GM03348 (cell line): ENCODE measurements at regions not wholly inside any gene's neighbourhood (a gene's known extent, or its start where the extent isn't known, plus 50 kb on each side); places are given as distances from the start of the nearest gene placed in this dataset.

Source experiments
- DNase-seq: peaks from one replicate; pipeline ENCODE4 v3.0.0; 2012; ENCODE audit warnings: low spot score

GRCh38 chr17:77394540-77395295 lies 253.9 kb downstream of the SEC14L1 start:
- DNase-seq = no peak

- no peak for DNase-seq
These were observed 254.8 kb downstream of the SEC14L1 start for GRCh38 chr17:77395501-77396048.

GRCh38 chr17:77396610-77397009 lies 255.8 kb downstream of the SEC14L1 start:
- DNase-seq = peak; percentile 83

GRCh38 chr17:77398274-77398673 lies 257.5 kb downstream of the SEC14L1 start:
- DNase-seq = no peak

- no peak for DNase-seq
These were observed 258.7 kb downstream of the SEC14L1 start for GRCh38 chr17:77399319-77399957.

GRCh38 chr17:77400445-77400870 lies 259.7 kb downstream of the SEC14L1 start:
- peak; percentile 74 for DNase-seq

GRCh38 chr17:77402159-77402731 lies 261.5 kb downstream of the SEC14L1 start:
- DNase-seq = no peak

GRCh38 chr17:77403854-77404253 lies 263.1 kb downstream of the SEC14L1 start:
- no peak for DNase-seq

- peak; percentile 86 for DNase-seq
These were observed 264.2 kb downstream of the SEC14L1 start for GRCh38 chr17:77404812-77405581.

GRCh38 chr17:77405867-77406732 lies 265.3 kb downstream of the SEC14L1 start:
- DNase-seq = no peak

- DNase-seq = no peak
These were observed 266.8 kb downstream of the SEC14L1 start for GRCh38 chr17:77407321-77408277.

GRCh38 chr17:77408284-77408683 lies 267.5 kb downstream of the SEC14L1 start:
- no peak for DNase-seq

- DNase-seq = peak; percentile 87
These were observed 268.8 kb downstream of the SEC14L1 start for GRCh38 chr17:77409282-77410161.

- no peak for DNase-seq
These were observed 269.7 kb downstream of the SEC14L1 start for GRCh38 chr17:77410470-77410869.

GRCh38 chr17:77414811-77415400 lies 274.1 kb downstream of the SEC14L1 start:
- DNase-seq = no peak

- no peak for DNase-seq
These were observed 275.4 kb downstream of the SEC14L1 start for GRCh38 chr17:77416105-77416713.

GRCh38 chr17:77417575-77417974 lies 276.8 kb downstream of the SEC14L1 start:
- no peak for DNase-seq

- DNase-seq = no peak
These were observed 277.8 kb downstream of the SEC14L1 start for GRCh38 chr17:77418609-77419008.
